HCT116 (cell line): ENCODE measurements at regions not wholly inside any gene's neighbourhood (a gene's known extent, or its start where the extent isn't known, plus 50 kb on each side); places are given as distances from the start of the nearest gene placed in this dataset.

ENCODE experiments used
- ATAC-seq: fragments of 200-7000 bp; cut with Tn5 transposase; 2 replicates; pipeline ENCODE4 v1.9.1; 2020; ENCODE audit warnings: mild to moderate bottlenecking, moderate library complexity
- BruUV-seq: library from RNA; stranded (reverse); fragments of 400-500 nt; replicated peaks from 2 replicates; lab custom pipeline; 2021; lab: Mats Ljungman, UMichigan
- CTCF ChIA-PET: fragments of 300-600 bp; sonication (Branson Sonifier 250); formaldehyde crosslinking; loops from one replicate; lab custom pipeline; 2021; ENCODE audit warnings: antibody characterized with exemption; lab: Charles Lee
- POLR2A ChIA-PET: fragments of 300-600, 350-600 bp; sonication (Branson Sonifier 250); formaldehyde crosslinking; loops from one replicate; lab custom pipeline; 2021; ENCODE audit warnings: antibody characterized with exemption; lab: Charles Lee
- RAD21 ChIA-PET, 2 experiments: fragments of 300-600 bp; sonication (Branson Sonifier 250); formaldehyde crosslinking; loops; one replicate each; lab custom pipeline; 2023; ENCODE audit warnings: low total read pairs in 2 of 2; ENCODE audit not compliant: uncharacterized antibody in 2 of 2, unreplicated experiment in 2 of 2, low non-redundant PET in 1 of 2; lab: Charles Lee
- DNase-seq: peaks from one replicate; pipeline ENCODE4 v3.0.0-alpha.2; 2010; ENCODE audit warnings: low read depth, low spot score
- H2AFZ ChIP-seq: fragments of 200-600 bp; shearing (Covaris generic), sonication (generic); 2 replicates; pipeline ENCODE4 v1.6.1; 2017; ENCODE audit warnings: low read depth, mixed run types, mixed read lengths, antibody characterized with exemption, low read length; ENCODE audit not compliant: poor library complexity, severe bottlenecking
- H3K27ac ChIP-seq: 2 replicates; pipeline ENCODE4 v1.5.1; 2012; ENCODE audit warnings: low read depth, low read length
- H3K27me3 ChIP-seq: fragments of 200-600 bp; sonication (generic); 2 replicates; pipeline ENCODE4 v1.6.1; 2016; ENCODE audit warnings: mixed run types, low read length, mixed read lengths; ENCODE audit not compliant: insufficient read depth
- H3K36me3 ChIP-seq, 2 experiments: fragments of 200-500 bp in 1 of 2; fragments of 200-600 bp in 1 of 2; sonication (Bioruptor generic) in 1 of 2; sonication (generic) in 1 of 2; 2 replicates each; pipeline versions ENCODE4 v1.5.1 to v1.6.1; 2014 to 2016; ENCODE audit warnings: low read length in 2 of 2, inconsistent platforms in 1 of 2, mixed read lengths in 1 of 2, mixed run types in 1 of 2; ENCODE audit not compliant: insufficient read depth in 2 of 2, control insufficient read depth in 1 of 2
- H3K4me1 ChIP-seq, 2 experiments: fragments of 200-600 bp in 1 of 2; sonication (generic) in 1 of 2; 2 replicates each; pipeline versions ENCODE4 v1.5.1 to v1.6.1; 2012 to 2017; ENCODE audit warnings: low read length in 2 of 2, inconsistent platforms in 1 of 2, mild to moderate bottlenecking in 1 of 2, mixed read lengths in 1 of 2, mixed run types in 1 of 2, moderate library complexity in 1 of 2; ENCODE audit not compliant: insufficient read depth in 2 of 2, control insufficient read depth in 1 of 2
- H3K4me2 ChIP-seq: fragments of 200-600 bp; sonication (generic); 2 replicates; pipeline ENCODE4 v1.6.1; 2017; ENCODE audit warnings: mixed run types, low read length, mixed read lengths
- H3K4me3 ChIP-seq, 2 experiments: fragments of 200-600 bp in 1 of 2; sonication (generic) in 1 of 2; replicated peaks in 1 of 2; 2 replicates each; pipeline ENCODE4 v1.5.1; 2011 to 2016; ENCODE audit warnings: low read length in 2 of 2, control low read depth in 1 of 2, low read depth in 1 of 2, mild to moderate bottlenecking in 1 of 2, mixed read lengths in 1 of 2, mixed run types in 1 of 2
- H3K79me2 ChIP-seq: fragments of 200-600 bp; sonication (generic); 2 replicates; pipeline ENCODE4 v1.6.1; 2017; ENCODE audit warnings: mild to moderate bottlenecking, mixed run types, low read length, moderate library complexity, mixed read lengths; ENCODE audit not compliant: insufficient read depth
- H3K9ac ChIP-seq: fragments of 200-600 bp; sonication (generic); 2 replicates; pipeline ENCODE4 v1.6.1; 2016; ENCODE audit warnings: low read length, mixed read lengths
- H3K9me2 ChIP-seq: fragments of 200-600 bp; sonication (generic), shearing (Covaris generic); 2 replicates; pipeline ENCODE4 v1.6.1; 2017; ENCODE audit warnings: mixed run types, mild to moderate bottlenecking, moderate library complexity; ENCODE audit not compliant: insufficient read depth
- H3K9me3 ChIP-seq, 2 experiments: fragments of 200-500 bp in 1 of 2; fragments of 200-600 bp in 1 of 2; sonication (Bioruptor generic) in 1 of 2; sonication (generic) in 1 of 2; 2 replicates each; pipeline ENCODE4 v1.6.1; 2014 to 2017; ENCODE audit warnings: low read length in 2 of 2, mixed read lengths in 2 of 2, inconsistent platforms in 1 of 2, low read depth in 1 of 2, mild to moderate bottlenecking in 1 of 2, mixed run types in 1 of 2, moderate library complexity in 1 of 2; ENCODE audit not compliant: control insufficient read depth in 1 of 2, insufficient read depth in 1 of 2
- H4K20me1 ChIP-seq: fragments of 200-600 bp; sonication (generic), shearing (Covaris generic); 2 replicates; pipeline ENCODE4 v1.6.1; 2017; ENCODE audit warnings: mixed run types, mild to moderate bottlenecking, moderate library complexity; ENCODE audit not compliant: insufficient read depth
- EZH2 ChIP-seq: fragments of 200-600 bp; sonication (generic); IDR thresholded peaks from 2 replicates; pipeline ENCODE4 v1.6.1; 2017; ENCODE audit warnings: antibody characterized with exemption, mixed run types
- FOSL1 ChIP-seq: IDR thresholded peaks from 2 replicates; pipeline ENCODE4 v1.6.1; 2012; ENCODE audit warnings: low read depth
- POLR2AphosphoS5 ChIP-seq: IDR thresholded peaks from 2 replicates; pipeline ENCODE4 v1.6.1; 2011; ENCODE audit warnings: mild to moderate bottlenecking, low read depth, low read length, moderate library complexity
- SP1 ChIP-seq: IDR thresholded peaks from 2 replicates; pipeline ENCODE4 v1.6.1; 2012; ENCODE audit warnings: low read depth
- ZFX ChIP-seq: fragments of 450-650 bp; IDR thresholded peaks from 2 replicates; pipeline ENCODE4 v1.6.1; 2017
- intact Hi-C: fragments of 100-400 bp; cut with micrococcal nuclease; formaldehyde crosslinking; loops from 2 replicates; pipeline ENCODE4 v1.10.0; 2022
- TF ChIP-seq, protein P1 (sequence below): IDR thresholded peaks from 2 replicates; pipeline ENCODE4 v1.6.1; 2012

DNA sequence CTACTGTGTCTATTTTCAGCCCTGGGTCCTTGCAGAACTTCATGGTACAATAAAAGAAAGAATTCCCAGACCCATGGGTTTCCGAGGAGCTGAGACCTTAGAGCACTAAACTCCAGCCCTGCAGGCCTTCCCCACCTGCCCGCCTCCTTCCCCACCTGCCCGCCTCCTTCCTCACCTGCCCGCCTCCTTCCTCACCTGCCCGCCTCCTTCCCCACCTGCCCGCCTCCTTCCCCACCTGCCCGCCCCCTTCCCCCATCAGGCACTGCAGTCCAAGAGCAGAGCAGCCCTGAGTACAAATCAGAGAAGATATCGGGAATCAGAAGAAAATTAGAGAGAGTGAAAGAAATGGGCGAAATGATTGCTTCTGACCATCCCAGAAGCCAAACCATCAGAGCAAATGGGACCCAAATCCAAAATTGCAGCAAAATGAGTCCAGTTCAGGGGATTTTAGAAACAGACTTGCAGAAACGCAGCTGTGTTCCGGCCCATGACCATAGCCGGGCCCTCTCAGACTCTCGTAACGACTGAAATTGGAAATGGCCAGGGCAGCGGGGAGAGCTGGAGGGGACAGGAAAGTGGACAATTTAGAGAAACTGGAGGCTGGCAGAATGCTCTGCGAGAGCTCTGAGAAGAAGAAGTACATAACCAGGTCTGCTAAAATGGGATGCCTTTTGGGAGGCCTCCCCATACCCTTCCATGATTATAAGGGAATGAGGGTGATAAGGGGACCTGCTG is 568.4 kb downstream of the TCERG1L start:
- H3K4me3 ChIP-seq: no peak overlapping the region
- no TSS peak for BruUV-seq
- H3K79me2 ChIP-seq: no peaks in the 10 kb centered on the region
- intact Hi-C loops: no loop called here
- no peak overlapping the region for H3K4me2 ChIP-seq
- H3K9me2 ChIP-seq: no peaks in the 10 kb centered on the region
- no peak overlapping the region for H3K9ac ChIP-seq
- CTCF ChIA-PET: no interaction called here
- H3K4me1 ChIP-seq: no peaks in the 10 kb centered on the region
- POLR2A ChIA-PET: no interaction called here
- no peaks in the 10 kb centered on the region for H3K27me3 ChIP-seq
- no peaks in the 10 kb centered on the region for H4K20me1 ChIP-seq
- DNase-seq: no peak
- H2AFZ ChIP-seq: no peak overlapping the region
- RAD21 ChIA-PET: no interaction called here
- TF ChIP-seq SP1: no peak
- TF ChIP-seq, protein P1, sequence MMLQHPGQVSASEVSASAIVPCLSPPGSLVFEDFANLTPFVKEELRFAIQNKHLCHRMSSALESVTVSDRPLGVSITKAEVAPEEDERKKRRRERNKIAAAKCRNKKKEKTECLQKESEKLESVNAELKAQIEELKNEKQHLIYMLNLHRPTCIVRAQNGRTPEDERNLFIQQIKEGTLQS: no peak
- no peaks in the 10 kb centered on the region for H3K9me3 ChIP-seq
- no peak overlapping the region for H3K27ac ChIP-seq
- no peak for ATAC-seq
- H3K36me3 ChIP-seq: no peaks in the 10 kb centered on the region

DNA sequence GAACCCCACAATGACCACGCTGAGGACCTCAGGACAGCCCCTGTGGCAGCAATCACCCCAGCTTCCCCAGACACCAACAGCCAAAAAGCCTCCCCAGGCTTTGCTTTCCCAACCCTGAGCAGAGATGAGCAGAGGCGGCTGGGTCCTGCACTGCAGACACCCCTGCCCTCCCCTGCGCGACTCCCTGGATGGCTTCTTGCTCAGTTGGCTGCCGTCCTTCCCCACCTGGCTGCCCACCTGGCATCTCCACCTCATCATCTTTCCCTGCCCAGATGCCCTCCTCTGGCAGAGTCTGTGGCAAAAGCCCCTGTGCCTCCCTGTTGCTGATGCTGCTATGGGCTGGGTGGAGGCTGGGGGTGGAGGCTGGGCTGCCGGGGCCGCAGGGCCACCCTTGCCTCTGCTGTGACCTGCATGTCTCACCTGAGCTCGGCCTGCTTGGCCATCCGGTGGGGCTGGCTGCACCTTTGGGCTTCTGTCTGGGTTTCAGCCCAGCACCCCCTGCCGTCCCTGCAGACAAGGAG is 567.7 kb downstream of the TCERG1L start:
- H3K4me3 ChIP-seq: no peak overlapping the region
- BruUV-seq: no TSS peak
- ChIA-PET POLR2A (no interaction called here), RAD21 (no interaction called here), CTCF (no interaction called here)
- no peak overlapping the region for H3K4me2 ChIP-seq
- H3K27me3 ChIP-seq: no peaks in the 10 kb centered on the region
- no peak overlapping the region for H2AFZ ChIP-seq
- no peak for TF ChIP-seq POLR2AphosphoS5
- no peak for TF ChIP-seq ZFX
- TF ChIP-seq FOSL1: no peak
- TF ChIP-seq EZH2: no peak
- ATAC-seq (no peak), DNase-seq (no peak)
- no peak overlapping the region for H3K27ac ChIP-seq
- no peaks in the 10 kb centered on the region for H3K36me3 ChIP-seq
- H3K9ac ChIP-seq: no peak overlapping the region
- no peaks in the 10 kb centered on the region for H3K4me1 ChIP-seq
- no peaks in the 10 kb centered on the region for H3K9me3 ChIP-seq
- H3K79me2 ChIP-seq: no peaks in the 10 kb centered on the region
- intact Hi-C loops: no loop called here
- H3K9me2 ChIP-seq: no peaks in the 10 kb centered on the region
- no peaks in the 10 kb centered on the region for H4K20me1 ChIP-seq
